ENCODE measurements at regions not wholly inside any gene's neighbourhood (a gene's known extent, or its start where the extent isn't known, plus 50 kb on each side); places are given as distances from the start of the nearest gene placed in this dataset.

DNA sequence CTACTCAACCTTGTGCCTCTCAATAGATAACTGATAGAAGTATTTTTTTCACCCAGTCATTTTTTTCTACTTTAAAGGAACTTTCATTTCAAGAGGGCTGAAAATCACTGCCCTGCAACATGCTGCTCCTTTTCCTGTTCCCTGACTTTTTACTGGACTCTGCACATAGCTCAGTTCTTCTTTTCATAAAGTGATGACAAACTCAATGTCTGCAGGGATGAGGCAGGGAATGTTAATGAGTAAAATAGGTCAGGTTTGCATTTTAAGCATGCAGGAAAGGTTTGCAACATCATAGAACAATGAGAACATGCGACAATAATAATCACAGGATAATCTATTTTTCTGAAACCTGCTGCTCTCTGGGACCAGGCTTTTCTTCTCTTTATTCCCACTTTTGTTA is 172.2 kb upstream of the SGCD start:
- no peak overlapping the region for H3K4me2 ChIP-seq (ENCODE audit: low read depth, low read length, poor library complexity, severe bottlenecking)
- no peaks in the 10 kb centered on the region for H3K36me3 ChIP-seq (ENCODE audit: low read length)
- H3F3A ChIP-seq (ENCODE audit: insufficient read depth): no peaks in the 10 kb centered on the region
- no peak overlapping the region for H3K9ac ChIP-seq (ENCODE audit: low read length)
- no peaks in the 10 kb centered on the region for H3K9me2 ChIP-seq (replicated peaks; ENCODE audit: insufficient read depth, low read length)
- TF ChIP-seq, protein P1, sequence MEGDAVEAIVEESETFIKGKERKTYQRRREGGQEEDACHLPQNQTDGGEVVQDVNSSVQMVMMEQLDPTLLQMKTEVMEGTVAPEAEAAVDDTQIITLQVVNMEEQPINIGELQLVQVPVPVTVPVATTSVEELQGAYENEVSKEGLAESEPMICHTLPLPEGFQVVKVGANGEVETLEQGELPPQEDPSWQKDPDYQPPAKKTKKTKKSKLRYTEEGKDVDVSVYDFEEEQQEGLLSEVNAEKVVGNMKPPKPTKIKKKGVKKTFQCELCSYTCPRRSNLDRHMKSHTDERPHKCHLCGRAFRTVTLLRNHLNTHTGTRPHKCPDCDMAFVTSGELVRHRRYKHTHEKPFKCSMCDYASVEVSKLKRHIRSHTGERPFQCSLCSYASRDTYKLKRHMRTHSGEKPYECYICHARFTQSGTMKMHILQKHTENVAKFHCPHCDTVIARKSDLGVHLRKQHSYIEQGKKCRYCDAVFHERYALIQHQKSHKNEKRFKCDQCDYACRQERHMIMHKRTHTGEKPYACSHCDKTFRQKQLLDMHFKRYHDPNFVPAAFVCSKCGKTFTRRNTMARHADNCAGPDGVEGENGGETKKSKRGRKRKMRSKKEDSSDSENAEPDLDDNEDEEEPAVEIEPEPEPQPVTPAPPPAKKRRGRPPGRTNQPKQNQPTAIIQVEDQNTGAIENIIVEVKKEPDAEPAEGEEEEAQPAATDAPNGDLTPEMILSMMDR (IDR thresholded peaks at IDR 0.05; ENCODE audit: insufficient read depth, low read length, poor library complexity, severe bottlenecking): no peak
- TF ChIP-seq EZH2phosphoT487 (conservative IDR thresholded peaks at IDR 0.05; ENCODE audit: low read length): no peak
- H3K27me3 ChIP-seq (ENCODE audit: low read length): no peaks in the 10 kb centered on the region
- no peak overlapping the region for H3K4me3 ChIP-seq (ENCODE audit: insufficient read depth, low read length, poor library complexity, severe bottlenecking)
- no peak overlapping the region for H2AFZ ChIP-seq (ENCODE audit: low read depth, low read length, severe bottlenecking)
- no peaks in the 10 kb centered on the region for H3K9me3 ChIP-seq (ENCODE audit: insufficient read depth, low read length)
- H4K20me1 ChIP-seq (ENCODE audit: low read depth, low read length): no peaks in the 10 kb centered on the region
- no peaks in the 10 kb centered on the region for H3K79me2 ChIP-seq (ENCODE audit: insufficient read depth, low read length)
- no peak overlapping the region for H3K27ac ChIP-seq (ENCODE audit: low read depth, low read length)

DNA sequence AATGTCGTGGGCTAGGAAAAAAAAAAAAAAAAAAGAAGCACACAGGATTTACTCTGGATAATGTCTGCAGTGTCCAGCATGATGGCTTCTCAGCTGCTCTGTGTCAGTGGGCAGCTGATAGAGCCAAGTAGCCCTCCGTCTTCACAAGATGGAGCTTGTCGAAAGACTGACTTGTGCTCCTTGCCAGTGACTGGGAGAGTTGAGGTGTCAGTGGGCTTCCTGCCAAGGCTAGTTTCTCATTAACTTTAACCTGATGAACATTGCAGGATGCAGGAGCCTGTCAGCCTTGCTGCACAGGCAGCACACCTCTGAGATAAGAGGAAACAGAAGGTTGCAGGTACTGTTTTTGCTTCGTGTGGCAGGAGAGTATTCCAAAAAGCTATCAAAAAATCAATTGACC is 171.4 kb upstream of the SGCD start:
- no peak overlapping the region for H3K9ac ChIP-seq (ENCODE audit: low read length)
- H3K79me2 ChIP-seq (ENCODE audit: insufficient read depth, low read length): no peaks in the 10 kb centered on the region
- H3K27ac ChIP-seq (ENCODE audit: low read depth, low read length): no peak overlapping the region
- no peaks in the 10 kb centered on the region for H4K20me1 ChIP-seq (ENCODE audit: low read depth, low read length)
- no peak overlapping the region for H3K4me2 ChIP-seq (ENCODE audit: low read depth, low read length, poor library complexity, severe bottlenecking)
- H3K9me3 ChIP-seq (ENCODE audit: insufficient read depth, low read length): no peaks in the 10 kb centered on the region
- H3K36me3 ChIP-seq (ENCODE audit: low read length): no peaks in the 10 kb centered on the region
- H2AFZ ChIP-seq (ENCODE audit: low read depth, low read length, severe bottlenecking): no peak overlapping the region
- H3K27me3 ChIP-seq (ENCODE audit: low read length): no peaks in the 10 kb centered on the region
- no peaks in the 10 kb centered on the region for H3K9me2 ChIP-seq (replicated peaks; ENCODE audit: insufficient read depth, low read length)
- no peak overlapping the region for H3K4me3 ChIP-seq (ENCODE audit: insufficient read depth, low read length, poor library complexity, severe bottlenecking)
- H3F3A ChIP-seq (ENCODE audit: insufficient read depth): no peaks in the 10 kb centered on the region
- TF ChIP-seq EZH2phosphoT487 (conservative IDR thresholded peaks at IDR 0.05; ENCODE audit: low read length): no peak
- TF ChIP-seq, protein P1 (IDR thresholded peaks at IDR 0.05; ENCODE audit: insufficient read depth, low read length, poor library complexity, severe bottlenecking): no peak

- H3K9me2 ChIP-seq (replicated peaks; ENCODE audit: insufficient read depth, low read length): no peaks in the 10 kb centered on the region
- no peaks in the 10 kb centered on the region for H4K20me1 ChIP-seq (ENCODE audit: low read depth, low read length)
- no peaks in the 10 kb centered on the region for H3F3A ChIP-seq (ENCODE audit: insufficient read depth)
- H3K27ac ChIP-seq (ENCODE audit: low read depth, low read length): no peak overlapping the region
- no peaks in the 10 kb centered on the region for H3K79me2 ChIP-seq (ENCODE audit: insufficient read depth, low read length)
- H3K36me3 ChIP-seq (ENCODE audit: low read length): no peaks in the 10 kb centered on the region
- TF ChIP-seq, protein P1 (IDR thresholded peaks at IDR 0.05; ENCODE audit: insufficient read depth, low read length, poor library complexity, severe bottlenecking): no peak
- TF ChIP-seq EZH2phosphoT487 (conservative IDR thresholded peaks at IDR 0.05; ENCODE audit: low read length): no peak
- no peak overlapping the region for H3K4me2 ChIP-seq (ENCODE audit: low read depth, low read length, poor library complexity, severe bottlenecking)
- H3K9me3 ChIP-seq (ENCODE audit: insufficient read depth, low read length): no peaks in the 10 kb centered on the region
- H3K4me3 ChIP-seq (ENCODE audit: insufficient read depth, low read length, poor library complexity, severe bottlenecking): no peak overlapping the region
- H2AFZ ChIP-seq (ENCODE audit: low read depth, low read length, severe bottlenecking): no peak overlapping the region
- no peak overlapping the region for H3K9ac ChIP-seq (ENCODE audit: low read length)
- no peaks in the 10 kb centered on the region for H3K27me3 ChIP-seq (ENCODE audit: low read length)
Measured at GRCh38 chr5:156164306-156164705, 162.7 kb upstream of the SGCD start.
